Upper lobe of left lung (tissue), 4 donors: ENCODE measurements at regions not wholly inside any gene's neighbourhood (a gene's known extent, or its start where the extent isn't known, plus 50 kb on each side); places are given as distances from the start of the nearest gene placed in this dataset.
"Not testable (repeated sequence)": the region's sequence is repeated elsewhere in the genome, so short reads cannot be mapped to it uniquely, and the experiment has no call there.

Source experiments
- EP300 ChIP-seq, 4 donors: sonication (generic); formaldehyde crosslinking; IDR thresholded peaks; one replicate each; pipeline ENCODE4 v1.5.1; 2017; ENCODE audit warnings: antibody characterized with exemption in 4 of 4, control low read depth in 2 of 4
- TF ChIP-seq, protein P1 (sequence below), 6 experiments: fragments of 450-650 bp in 4 of 6; fragments of 200-600 bp in 2 of 6; sonication (generic) in 2 of 6; IDR thresholded peaks; one replicate each; pipeline ENCODE4 v1.5.1; 2016 to 2019; ENCODE audit warnings: antibody characterized with exemption in 6 of 6

DNA sequence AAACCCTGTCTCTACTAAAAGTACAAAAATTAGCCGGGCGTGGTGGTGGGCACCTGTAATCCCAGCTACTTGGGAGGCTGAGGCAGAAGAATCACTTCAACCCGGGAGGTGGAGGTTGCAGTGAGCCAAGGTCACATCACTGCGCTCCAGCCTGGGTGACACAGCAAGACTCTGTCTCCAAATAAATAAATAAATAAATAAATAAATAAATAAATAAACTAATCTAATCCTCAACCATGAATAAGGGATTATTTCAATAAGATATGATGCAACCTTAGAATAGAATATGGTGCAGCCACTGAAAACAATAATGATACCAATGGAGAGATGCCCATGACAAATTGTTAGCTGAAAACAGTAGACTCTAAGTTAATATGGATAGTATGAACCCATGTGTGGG, 270.0 kb downstream of the MEX3B start:
- TF ChIP-seq, protein P1, sequence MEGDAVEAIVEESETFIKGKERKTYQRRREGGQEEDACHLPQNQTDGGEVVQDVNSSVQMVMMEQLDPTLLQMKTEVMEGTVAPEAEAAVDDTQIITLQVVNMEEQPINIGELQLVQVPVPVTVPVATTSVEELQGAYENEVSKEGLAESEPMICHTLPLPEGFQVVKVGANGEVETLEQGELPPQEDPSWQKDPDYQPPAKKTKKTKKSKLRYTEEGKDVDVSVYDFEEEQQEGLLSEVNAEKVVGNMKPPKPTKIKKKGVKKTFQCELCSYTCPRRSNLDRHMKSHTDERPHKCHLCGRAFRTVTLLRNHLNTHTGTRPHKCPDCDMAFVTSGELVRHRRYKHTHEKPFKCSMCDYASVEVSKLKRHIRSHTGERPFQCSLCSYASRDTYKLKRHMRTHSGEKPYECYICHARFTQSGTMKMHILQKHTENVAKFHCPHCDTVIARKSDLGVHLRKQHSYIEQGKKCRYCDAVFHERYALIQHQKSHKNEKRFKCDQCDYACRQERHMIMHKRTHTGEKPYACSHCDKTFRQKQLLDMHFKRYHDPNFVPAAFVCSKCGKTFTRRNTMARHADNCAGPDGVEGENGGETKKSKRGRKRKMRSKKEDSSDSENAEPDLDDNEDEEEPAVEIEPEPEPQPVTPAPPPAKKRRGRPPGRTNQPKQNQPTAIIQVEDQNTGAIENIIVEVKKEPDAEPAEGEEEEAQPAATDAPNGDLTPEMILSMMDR (IDR thresholded peaks at IDR 0.05), result not testable (repeated sequence)
- not testable (repeated sequence) for TF ChIP-seq EP300 (IDR thresholded peaks at IDR 0.05)
